GM19328 (cell line): ENCODE measurements at regions not wholly inside any gene's neighbourhood (a gene's known extent, or its start where the extent isn't known, plus 50 kb on each side); places are given as distances from the start of the nearest gene placed in this dataset.
"Not testable (repeated sequence)": the region's sequence is repeated elsewhere in the genome, so short reads cannot be mapped to it uniquely, and the experiment has no call there.

Source experiments
- ATAC-seq: cut with Tn5 transposase; IDR thresholded peaks from one replicate; pipeline ENCODE4 v1.9.1; 2021; ENCODE audit warnings: mild to moderate bottlenecking, moderate library complexity; ENCODE audit not compliant: unreplicated experiment

DNA sequence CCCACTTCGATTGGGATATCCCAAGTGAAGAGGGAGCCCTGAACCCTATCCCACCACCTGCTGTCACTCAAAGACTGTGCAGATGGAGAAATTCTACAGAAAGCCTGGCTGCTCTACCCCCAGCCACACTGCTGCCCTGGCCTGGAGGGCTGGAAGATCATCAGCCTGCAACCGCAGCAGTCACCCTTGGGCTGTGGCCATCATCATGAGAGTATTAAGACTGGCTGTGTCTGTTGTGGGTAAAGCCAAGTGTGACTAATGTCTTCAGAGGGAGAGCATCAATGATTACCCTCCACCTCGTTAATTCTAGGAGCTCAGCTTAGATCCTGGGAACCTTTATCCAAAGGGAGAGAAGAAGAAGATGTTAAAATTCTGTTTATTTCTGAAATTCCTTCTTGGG is 221.5 kb downstream of the TFCP2L1 start:
- no peak for ATAC-seq

- ATAC-seq, result no peak
These were observed 220.8 kb downstream of the TFCP2L1 start for GRCh38 chr2:121064186-121064585.

DNA sequence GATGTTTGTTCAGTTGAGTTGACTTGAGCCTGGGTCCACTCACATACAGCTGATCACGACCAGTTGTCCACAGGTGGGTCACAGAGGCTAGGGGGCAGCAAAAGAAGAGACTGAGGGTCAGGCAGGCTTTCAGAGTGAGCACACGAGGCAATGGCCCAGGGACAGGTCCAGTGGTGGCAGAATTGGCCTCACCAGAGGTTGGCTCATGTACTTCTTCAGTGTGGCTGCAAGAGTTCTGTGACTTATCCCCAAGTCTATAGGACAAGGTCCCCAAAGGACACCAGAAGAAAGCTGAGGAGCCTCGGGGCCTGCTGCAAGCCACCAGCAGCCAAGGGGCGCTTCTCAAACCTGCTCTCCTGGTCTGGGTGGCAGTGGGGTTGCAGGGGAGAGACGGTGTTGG is 219.8 kb downstream of the TFCP2L1 start:
- no peak for ATAC-seq

- ATAC-seq, result no peak
These were observed 218.5 kb downstream of the TFCP2L1 start for GRCh38 chr2:121066526-121066925.

DNA sequence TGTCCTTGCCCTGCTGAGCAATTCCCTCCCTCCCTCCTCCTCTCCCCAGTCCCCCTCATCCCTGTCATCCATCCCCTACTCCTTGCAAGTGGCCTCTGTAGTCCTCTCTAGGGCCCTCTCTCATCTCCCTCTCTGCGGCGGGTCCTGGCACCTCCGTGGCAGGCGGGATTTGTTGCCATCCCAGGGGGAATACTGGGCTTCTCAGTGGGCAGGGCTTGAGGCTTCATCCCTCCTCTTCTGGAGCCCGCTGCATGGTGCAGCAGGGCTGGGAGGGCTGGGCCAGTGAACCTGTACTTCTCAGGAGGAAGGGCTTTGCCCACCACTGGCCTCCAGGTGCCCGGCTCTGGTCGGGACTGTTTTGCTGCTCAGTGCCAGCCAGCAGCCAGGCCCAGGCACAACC is 216.2 kb downstream of the TFCP2L1 start:
- ATAC-seq, result no peak

DNA sequence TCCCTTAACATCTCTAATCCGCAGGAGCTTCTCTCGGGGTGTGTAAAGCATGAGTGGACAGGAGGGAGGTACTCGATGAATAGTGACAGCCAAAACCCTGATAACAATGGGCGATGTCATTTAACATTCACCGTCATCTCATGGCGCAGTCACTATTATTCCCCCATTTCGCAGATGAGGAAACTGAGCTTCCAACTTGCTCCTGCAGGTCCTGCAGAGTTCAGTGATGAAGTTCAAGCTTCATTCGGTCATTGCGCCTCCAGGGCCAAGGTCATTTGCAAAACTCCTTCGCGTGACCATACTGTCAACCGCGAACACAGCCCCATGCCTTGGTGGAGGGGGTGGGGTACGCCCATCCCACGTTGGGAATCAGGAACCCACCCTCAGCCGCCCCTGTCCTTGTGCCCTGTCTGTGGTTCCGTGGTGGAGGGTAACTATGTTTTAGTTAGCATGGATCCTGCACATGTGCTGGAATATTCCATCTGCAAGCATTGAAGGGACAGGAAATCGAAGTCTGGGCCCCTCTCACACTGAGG is 215.5 kb downstream of the TFCP2L1 start:
- no peak for ATAC-seq

DNA sequence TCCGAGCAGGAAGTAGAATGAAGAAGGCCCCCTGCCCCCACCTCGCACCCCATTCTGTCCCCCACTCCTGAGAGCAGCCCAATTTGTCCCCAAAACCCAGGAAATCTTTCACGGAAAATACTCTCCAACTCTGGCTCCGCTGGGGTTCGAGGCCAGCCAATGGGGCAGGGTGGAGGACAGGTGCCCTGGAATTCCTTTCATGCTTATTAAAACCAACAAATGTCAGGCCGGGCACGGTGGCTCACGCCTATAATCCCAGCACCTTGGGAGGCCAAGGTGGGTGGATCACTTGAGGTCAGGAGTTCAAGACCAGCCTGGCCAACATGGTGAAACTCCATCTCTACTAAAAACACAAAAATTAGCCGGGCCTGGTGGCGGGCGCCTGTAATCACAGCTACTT is 214.9 kb downstream of the TFCP2L1 start:
- ATAC-seq, result not testable (repeated sequence)

DNA sequence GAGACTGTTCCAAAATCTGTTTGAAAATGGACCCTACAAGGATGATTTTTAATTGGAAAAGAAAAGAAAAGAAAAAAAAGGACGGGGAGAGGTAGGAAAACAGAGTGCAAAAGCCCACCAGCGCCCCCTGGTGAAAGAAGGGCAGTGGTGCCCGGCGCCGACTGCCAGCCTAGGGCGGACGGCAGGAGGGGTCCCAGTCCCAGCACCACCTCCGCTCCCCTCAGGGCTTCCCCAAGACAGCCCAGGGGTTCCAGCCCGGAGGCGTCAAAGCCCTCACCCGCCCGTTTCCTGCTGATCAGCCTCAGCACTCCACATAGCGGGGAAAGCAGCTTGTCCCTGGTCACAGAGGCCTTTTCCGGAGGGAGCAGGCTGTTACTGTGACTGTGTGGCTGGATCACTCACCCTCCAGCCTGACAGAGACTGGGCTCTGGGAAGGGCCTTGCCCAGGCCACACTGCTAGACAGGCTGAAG is 213.9 kb downstream of the TFCP2L1 start:
- ATAC-seq, result no peak

GRCh38 chr2:121072784-121073183 is 212.2 kb downstream of the TFCP2L1 start:
- no peak for ATAC-seq

GRCh38 chr2:121073320-121074210 is 211.4 kb downstream of the TFCP2L1 start:
- no peak for ATAC-seq

- no peak for ATAC-seq
These were observed 210.6 kb downstream of the TFCP2L1 start for GRCh38 chr2:121074293-121074932.

DNA sequence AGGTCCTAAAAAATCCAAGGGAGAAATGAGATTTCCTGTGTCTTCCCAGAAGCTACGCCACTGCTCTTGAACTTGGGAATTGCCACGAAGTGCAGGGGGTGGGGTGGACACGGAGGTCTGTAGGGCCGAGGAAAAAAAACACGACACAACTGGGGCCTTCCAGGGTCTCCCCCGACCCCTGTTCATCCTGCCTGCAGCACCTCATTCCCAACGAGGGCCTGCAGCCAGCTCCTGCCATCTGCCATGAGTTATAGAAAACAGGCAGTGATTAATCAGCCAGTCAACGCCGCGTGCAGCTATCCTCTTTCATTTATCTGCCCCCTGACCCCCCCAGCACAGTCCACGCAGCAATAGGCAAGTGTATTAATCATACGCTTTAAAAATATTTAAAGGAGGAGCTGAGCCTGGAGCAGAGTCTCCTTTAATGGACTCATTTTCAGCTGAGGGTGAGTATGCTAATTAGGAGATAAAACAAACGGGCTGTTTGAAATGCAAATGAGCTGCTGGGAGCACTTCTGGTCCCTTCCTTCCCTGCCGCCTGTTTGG is 209.9 kb downstream of the TFCP2L1 start:
- no peak for ATAC-seq

DNA sequence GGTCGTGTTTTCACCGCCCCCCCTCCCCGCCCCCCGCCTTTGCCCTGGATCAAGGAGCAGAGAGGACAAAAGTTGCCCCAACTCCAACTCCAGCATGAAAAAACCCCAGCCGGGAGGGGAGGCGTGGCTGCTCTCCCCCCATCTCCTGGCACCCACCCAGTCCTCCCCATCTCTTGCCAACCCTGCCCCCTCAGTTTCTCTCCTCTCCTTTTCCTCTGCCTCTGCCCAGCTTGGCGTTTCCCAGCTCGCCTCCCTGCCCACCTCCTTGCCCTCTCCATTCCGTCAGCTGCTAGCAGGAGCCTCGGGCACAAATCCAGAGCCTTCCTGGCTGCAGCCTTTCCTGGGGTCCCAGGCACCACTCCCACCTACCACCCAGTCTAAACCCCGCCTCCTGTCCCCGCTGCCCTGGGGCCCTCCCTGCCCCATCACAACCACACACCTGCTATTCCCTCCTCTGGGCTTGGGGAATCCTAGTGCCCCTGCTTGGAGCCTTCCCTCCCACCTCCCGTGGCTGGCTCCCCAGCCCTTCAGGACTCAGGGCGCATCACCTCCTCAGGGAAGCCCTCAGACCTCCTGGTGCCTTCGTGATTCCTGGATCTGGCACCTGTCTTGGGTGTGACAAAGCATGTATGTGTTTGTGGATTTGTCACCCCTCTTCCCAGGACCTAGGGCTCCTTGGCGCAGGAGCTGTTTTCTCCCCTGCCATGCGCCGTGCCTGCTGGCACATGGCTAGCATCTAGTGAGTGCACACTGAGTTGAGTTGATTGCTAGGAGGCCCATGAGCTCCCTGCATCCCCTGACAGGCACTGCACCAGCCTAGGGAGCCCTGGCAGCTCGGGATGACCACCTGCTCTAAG is 209.1 kb downstream of the TFCP2L1 start:
- ATAC-seq, result no peak

- ATAC-seq, result no peak
These were observed 208.5 kb downstream of the TFCP2L1 start for GRCh38 chr2:121076498-121076820.

- no peak for ATAC-seq
These were observed 208.0 kb downstream of the TFCP2L1 start for GRCh38 chr2:121076885-121077549.

GRCh38 chr2:121078899-121079298 is 206.1 kb downstream of the TFCP2L1 start:
- ATAC-seq, result no peak

DNA sequence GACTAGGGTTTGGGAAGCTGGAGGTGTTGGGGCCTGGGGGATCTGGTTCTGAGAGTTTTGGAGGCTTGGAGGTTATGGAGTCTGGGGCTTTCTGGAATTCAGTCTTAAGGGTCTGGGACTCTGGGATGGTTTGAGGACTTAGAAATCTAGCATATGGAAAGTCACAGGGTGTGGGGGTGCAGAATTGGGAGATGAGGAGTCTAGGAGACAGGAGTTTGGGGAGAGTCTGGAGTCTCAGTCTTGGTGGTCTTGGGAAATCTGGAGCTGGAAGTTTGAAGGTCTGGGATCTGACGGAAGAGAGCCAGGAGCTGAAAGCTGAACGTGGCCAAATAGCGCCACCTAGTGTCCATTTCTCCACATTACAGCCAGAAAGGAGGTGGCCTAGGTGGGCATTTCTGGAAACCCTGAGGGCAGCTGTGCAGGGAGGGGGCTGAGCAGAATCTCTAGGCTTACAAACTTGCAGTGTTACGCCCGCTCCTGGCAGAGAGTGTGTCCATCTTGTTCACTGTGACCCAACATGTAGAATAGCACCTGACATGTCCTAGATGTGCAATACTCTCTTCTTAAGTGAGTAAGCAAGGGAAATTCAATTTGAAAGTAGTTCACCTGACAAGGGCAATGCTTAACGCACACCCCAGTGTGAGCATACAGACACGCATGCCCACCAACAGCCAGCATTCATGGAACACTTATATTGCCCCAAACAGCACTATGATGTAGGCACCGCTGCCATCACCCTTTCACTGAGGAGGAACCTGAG is 204.8 kb downstream of the TFCP2L1 start:
- no peak for ATAC-seq

GRCh38 chr2:121081701-121082100 is 203.3 kb downstream of the TFCP2L1 start:
- ATAC-seq, result no peak

- ATAC-seq, result no peak
These were observed 202.8 kb downstream of the TFCP2L1 start for GRCh38 chr2:121082191-121082590.
